Activated CD4-positive, alpha-beta T cell treated with anti-CD3 and anti-CD28 coated beads, Interleukin-10, Interleukin-2, amounts not matched to agents 100 ng/mL and 50 ng/mL, durations not matched to agents 16 hours and 8 hours (primary cell): ENCODE measurements at regions not wholly inside any gene's neighbourhood (a gene's known extent, or its start where the extent isn't known, plus 50 kb on each side); places are given as distances from the start of the nearest gene placed in this dataset.
"Not testable (repeated sequence)": the region's sequence is repeated elsewhere in the genome, so short reads cannot be mapped to it uniquely, and the experiment has no call there.

Experiments used
- DNase-seq: peaks from one replicate; pipeline ENCODE4 v3.0.0-alpha.2; 2020

DNA sequence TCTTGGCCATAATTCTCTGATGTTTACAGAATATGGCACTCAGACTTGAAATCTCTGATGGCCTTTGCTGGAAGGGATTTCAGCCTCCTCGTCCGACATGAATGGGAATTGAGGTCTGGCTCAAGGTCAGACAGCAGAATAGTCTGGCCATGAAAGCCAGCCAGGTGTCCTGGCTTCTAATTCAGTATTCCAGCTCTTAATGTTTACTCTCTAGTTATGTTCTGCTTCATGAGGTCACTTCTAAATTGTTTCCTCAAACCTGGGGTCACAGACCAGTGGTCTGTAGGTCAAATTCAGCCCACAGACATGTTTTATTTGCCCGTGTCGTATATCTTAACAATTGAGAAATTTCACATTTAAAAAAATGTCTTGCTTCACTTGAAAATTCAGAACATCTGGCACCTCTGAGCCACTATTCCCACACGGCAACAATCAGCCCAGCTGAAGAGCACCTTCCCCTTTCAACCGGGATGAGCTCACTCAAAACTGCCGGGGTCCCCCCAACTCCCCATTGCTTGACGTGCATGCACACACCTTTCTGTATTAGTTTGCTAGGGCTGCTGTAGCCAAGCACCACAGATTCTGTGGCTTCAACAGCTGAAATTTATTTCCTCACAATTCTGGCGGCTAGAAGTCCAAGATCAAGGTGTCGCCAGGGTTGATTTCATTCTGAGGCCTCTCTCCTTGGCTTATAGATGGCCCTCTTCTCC is 243.5 kb downstream of the ENC1 start:
- DNase-seq = no peak

DNA sequence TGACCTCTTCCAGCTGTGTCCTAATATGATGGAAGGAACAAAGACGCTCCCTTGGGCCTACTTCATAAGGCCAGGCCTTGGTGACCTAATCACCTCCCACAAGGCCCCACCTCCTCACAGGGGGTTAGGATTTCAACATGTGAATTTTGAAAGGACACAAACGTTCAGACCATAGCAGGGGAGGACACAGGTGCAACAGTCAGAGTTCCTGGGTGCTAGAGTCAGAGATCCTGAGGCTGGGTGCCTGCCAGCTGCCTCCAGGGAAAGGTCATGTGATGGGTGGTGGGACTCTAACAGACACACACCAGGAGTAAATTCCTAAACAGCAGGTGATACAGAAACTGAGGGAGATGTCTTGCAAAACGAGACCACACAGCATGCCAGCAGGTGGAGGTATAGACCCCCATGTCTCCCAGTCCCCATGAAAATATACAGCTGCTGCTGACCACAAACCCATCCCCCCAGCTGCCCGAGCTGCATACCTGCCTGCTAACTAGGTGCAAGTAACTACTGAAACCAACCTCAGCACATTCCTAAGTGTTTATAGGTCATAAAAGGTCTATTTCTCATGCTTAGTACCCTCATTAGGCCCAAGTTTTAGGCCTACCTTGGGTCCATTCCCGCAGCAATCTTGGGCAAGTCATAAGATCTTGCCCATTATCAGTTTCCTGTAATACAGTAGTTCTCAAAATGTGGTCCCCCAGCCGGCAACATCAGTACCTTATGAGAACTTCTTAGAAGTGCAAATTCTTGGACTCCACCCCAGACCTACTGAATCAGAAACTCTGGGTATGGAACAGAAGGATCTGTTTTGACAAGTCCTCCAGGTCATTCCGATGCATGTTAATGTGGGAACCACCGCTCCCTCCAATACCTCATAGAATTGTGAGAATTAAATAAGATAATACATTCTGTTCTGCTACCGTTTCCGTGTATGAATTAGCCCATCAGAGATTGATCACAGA is 245.3 kb downstream of the ENC1 start:
- DNase-seq = no peak

DNA sequence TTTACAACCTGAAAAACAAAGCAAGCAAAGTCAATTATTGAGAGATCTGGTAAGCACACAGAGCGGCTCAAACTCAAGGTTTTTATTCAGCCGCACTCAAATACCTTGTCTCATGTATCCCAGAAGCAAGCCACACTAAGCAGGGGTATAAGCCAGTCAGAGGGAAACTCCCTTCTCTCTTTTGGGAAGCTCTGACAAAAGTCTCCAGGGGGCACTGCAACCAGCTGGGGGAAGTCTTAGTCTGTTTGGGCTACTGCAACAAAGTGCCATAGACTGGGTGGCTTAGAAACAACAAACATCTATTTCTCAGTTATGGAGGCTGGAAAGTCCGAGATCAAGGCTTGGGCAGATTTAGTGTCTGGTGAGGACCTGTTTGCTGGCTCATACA is 246.0 kb downstream of the ENC1 start:
- peak; percentile 2 for DNase-seq

DNA sequence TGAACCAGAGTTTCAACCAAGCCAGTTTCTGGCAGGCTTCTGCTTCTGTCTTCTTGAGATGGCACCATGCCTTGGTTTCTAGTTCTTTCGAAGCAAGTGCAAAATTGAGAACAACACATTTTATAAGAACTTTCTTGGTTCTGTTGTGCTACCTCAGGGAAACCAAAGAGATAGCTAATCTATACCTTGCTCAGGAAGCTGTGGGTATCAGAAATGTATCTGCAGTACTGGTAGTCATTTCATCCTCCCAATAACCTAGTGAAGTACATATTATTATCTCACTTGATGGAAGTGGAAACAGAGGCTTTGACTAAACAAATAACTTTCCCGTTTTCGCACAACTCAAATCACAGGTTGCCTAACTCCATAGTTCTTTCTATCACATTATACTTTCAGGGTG is 246.6 kb downstream of the ENC1 start:
- peak; percentile 35 for DNase-seq

DNA sequence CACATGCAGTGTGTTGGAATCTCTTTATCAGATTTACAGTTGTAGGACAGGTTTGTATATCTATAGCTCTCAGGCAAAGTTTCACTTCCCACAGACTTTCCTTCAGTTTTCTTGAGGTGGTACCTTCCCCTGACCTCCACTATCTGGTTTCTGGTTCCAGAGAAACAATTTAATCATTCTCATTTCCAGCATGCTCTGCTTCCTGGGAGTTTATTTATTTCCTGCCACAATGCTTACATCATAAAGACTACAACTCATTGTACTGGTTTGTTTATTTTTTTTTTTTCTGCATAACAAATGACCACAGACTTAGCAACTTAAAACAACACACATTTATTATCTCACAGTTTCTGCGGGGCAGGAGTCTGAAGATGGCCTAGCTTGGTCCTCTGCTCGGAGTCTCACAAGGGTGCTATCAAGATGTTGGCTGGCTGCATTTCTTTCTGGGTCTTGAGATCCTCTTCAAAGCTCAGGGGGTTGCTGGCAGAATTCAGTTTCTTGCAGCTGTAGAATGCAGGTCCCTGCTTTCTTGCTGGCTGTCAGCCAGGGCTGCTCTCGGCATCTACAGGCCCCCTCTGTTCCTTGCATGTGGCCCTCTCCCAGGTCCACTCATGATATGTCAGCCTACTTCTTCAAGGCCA is 247.7 kb downstream of the ENC1 start:
- DNase-seq = no peak

DNA sequence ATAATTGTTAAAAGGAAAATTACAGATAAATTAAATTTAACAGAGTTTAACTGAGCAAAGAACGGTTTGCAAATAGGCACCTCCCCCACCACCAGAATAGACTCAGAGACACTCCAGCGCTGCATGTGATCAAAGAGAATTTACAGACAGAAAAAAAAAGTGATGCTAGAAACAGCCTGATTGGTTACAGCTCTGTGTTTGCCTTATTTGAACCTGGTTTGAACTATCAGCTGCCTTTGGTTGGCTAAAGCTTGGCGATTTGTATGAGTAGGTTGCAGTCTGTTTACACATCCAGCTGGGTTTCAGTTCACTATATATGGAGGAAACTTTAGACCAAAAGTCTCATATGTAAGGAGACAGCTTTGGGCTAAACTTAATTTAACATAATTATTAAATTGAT is 249.1 kb downstream of the ENC1 start:
- DNase-seq = no peak

DNA sequence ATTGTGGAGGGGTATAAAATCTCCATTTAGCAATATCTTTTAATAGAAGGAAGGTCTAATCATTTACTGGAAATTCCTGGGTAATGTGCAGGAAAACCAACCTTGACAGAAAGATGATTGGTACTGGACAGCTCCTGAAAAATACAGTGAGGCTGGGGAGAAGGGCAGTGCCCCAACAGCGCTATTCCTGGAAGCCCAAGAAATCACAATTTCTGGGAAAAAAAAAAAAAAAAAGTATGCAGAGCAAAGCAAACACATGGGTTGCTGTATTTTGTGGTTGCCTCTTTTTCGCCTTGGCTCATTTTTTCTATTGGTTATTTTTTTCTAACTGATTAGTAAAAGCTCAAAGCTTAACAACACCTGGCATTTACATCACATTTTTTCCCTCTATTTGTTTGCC is 249.7 kb downstream of the ENC1 start:
- DNase-seq = no peak

DNA sequence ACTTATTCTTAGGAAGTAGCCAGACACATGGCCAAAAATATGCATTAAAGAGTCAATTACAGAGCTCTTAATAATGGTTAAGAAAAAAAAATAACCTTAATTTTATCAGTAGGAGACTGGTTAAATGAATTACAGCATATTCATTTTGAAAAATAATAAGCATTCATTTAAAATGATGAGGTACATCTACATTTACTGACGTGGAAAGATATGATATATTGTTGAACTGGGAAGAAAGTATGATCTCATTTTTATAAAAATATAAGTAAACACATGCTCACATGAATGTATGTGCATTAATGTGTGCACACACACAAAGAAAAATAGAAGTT is 250.3 kb downstream of the ENC1 start:
- no peak for DNase-seq

DNA sequence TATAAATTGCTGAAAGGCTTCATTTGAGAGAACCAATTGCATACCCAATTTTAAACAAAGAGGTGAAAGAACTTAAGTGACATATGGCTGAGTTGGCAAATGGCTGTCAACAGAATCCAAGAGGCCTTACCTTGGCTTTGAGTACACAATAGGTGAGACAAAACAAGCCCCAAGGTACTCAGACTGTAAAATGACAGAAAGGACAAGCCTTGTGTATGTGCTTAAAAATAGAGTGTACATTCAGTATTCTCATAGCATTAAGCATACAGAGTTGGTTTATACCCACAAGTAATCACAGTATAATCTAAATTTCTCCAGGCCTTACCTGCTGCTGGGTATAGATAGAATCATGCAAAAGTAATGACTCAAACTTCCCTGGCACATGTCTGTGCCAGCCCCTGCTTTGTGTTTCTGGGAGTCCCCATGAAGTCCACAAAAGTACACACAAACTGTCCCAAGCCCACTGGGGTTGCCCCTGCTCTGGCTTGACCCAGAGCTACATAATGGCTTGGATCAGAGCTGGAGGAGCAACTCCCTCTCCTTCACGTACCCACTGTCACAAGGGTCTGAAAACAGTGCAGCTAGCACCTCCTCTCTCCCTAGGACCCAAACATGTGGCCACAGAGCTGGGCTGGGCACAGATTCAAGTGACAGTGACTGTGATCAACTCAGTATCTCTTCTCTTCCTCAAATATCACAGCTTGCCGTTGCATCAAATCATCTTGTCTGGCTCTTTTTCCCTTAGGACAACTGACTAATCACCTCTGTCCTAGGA is 250.8 kb downstream of the ENC1 start:
- no peak for DNase-seq

DNA sequence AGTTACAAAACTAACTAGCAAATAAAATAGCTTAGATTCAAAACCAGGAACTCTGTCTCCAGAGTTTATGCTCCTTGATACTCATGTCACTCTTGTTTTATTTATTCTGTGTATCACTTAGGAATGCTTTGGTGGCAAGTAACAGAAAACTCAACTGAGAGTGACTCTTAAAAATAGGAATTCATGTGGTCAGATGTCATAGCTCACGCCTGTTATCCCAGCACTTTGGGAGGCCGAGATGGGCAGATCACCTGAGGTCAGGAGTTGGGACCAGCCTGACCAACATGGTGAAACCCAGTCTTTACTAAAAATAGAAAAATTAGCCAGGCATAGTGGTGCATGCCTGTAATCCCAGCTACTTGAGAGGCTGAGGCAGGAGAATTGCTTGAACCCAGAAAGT is 252.1 kb downstream of the ENC1 start:
- DNase-seq = not testable (repeated sequence)

DNA sequence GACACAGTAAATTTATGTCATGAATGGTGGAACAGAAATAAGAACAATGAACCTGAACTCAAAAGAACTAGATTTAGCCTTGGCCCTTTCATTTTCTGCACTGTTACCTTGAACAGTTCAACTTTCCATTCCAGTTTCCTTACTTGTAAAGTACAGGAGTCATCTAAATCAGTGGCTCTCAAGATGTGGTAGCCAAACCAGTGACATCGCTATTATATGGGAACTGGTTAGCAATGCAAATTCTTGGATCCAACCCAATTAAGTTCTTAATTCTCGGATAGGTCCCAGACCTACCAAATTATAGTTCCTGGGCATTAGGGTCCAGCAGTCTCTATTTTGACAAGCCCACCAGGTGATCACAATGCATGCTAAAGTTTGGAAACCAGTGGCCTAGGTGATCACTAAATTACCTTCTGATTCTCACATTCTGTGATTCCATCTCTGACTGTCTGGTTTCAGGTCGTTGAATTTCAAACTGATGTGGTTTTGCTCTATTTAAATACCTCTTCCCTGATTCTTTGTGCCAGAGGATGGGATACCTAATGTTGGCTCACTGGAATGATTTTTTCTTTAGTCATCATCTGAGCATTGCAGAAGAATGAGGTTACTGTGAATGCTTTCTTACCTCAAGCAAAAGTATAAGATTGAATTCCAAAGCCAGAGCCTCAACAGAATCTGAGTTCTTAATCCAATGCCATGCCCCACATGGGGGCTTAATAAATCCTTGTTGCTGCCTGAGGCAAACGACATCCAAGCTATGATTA is 253.8 kb downstream of the ENC1 start:
- DNase-seq = no peak

DNA sequence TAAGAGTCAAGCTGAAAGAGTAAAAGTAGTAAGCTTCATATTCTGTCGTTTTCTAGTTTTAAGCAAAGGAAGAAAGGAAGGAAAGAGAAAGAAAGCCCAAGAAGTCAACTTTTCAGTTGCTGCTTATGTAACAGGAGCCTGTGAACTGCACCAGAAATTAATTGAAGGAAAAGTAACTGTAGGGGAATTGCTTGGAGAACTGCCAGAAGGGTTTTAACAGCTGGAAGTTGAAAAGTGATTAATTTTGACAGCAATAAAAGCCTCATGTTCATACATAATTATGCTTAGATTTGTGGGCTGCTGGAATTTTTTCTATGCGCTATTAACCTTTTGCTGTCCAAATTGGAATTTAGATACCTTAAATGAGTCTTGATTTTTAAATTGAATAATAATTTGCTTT is 255.7 kb downstream of the ENC1 start:
- DNase-seq = no peak

DNA sequence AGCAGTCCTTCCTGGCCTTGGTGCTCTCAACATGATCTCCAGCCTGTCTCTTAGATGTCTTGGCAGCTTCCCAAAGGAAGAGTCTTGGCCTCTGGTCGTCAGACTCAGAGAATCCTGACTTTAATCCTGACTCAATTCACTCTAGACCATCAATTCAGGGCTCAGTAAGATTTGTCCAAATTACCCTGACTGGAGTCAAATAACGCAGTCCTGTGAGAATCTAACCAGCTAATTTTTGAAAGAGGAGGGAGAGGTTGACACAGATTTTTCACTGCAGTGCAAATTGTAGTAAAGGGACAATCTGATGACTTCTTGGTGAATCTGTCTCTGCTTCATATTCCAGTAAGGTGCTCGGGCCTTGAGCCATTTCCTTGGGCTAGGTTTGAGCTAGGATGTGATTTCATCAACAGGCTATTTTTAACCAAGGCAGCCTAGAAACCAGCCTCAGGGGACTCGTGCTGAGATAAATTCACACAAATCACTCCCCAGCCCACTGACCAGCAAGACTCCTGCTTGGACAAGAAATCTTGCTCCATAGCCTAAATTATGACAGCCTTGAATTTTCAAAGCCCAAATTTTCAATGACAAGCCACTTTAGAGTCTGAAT is 257.4 kb downstream of the ENC1 start:
- no peak for DNase-seq

DNA sequence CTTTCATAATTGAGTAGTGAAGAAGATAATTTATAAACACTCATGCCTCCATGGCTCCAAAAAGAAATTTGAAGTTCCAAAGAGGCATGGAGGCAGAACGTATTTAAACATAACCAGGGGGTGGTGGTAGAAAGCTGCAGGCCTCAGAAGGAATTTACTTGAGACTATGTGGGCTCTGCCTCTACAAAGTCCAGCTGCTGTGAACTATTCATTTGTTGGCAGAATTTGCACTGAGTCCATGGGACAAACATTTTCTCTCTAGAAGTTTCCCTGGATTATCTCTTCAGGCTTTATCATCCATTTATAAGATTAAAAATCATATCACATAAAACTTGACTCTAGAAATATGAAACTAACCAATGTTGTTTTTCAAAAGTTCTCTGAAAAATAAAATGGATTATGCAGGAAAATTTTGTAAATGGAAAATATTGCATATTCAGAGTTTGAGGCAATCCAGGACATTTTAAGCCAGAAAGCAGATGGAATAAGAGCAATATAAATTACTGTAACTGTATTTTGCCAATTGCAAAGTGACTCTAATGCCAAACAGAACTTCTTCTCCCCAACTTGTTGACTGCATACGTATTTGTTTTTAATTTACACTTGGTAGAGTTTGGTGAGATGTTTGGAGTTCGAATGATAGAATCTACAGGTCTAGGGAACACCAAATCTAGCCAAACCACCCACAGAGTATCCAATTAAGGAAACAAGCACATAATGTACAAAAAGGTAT is 258.2 kb downstream of the ENC1 start:
- no peak for DNase-seq

DNA sequence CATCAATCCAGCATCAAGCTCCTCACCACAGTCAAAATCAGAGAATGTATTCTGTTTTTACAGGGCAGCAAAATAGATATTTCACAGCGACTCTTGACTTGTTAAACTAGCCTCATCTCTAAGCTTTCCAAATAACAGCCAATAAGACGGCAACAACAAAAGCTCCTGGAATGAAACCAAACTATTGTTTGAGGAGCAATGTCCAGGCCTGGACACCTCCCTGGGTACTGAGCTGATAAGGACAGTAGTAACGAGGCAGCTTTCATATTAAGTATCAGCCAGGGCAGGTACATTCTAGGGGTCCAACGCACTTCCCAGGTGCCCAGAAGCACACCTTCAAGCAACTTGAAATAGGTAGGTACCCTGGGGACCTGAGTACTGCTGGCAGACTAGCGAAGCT is 260.3 kb downstream of the ENC1 start:
- no peak for DNase-seq

DNA sequence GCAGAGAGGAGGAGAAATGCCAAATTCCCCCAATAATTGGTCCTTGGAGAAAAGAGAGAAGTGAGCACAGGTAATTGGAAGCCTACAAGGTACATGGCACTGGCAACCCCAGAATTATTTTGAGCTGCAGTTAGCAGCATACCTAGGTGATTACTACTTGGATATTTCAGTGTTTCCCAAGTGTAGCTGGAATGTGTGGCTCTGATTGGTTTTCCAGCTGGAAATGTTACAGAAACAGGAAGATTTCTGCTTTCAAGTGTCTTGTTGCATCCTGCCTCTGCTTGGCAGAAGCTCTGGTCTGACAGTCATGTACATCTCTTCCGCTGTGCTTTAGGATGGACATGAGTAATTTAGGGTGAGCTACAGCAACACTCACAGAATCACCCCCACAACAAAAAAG is 262.1 kb downstream of the ENC1 start:
- DNase-seq = no peak

DNA sequence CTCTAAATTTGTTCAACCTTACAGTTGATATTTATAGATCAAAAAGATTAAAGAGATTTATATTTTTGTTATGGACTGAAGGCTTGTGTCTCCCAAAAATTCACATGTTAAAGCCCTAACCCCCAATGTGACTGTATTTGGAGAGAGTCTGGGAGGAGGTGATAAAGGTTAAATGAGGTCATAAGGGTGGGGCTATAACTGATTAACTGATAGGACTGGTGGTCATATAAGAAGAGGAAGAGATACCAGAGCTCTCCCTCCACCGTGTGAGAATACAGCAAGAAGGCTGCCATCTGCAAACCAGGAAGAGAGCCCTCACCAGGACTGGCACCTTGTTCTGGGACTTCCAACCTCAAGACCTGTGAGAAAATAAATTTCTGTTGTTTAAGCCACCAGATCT is 264.3 kb downstream of the ENC1 start:
- DNase-seq = no peak

DNA sequence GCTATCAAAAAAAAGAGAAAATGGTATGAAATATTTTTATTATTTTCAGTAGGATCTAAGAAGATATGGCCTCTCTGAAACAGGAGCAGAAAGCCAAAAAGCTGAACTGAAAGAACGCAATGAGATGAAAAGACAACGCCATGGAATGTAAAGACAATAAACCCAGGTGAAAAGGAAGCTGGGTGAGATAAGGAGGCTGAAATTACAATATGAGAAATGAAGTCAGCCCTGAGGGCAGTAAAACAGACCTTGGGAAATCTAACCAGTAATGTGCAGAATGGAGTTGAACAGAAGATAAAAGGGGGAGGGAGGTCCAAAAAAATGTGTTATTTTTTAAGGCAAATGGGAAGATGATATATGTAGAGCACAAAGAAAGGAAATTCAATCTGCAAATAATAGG is 265.3 kb downstream of the ENC1 start:
- no peak for DNase-seq

DNA sequence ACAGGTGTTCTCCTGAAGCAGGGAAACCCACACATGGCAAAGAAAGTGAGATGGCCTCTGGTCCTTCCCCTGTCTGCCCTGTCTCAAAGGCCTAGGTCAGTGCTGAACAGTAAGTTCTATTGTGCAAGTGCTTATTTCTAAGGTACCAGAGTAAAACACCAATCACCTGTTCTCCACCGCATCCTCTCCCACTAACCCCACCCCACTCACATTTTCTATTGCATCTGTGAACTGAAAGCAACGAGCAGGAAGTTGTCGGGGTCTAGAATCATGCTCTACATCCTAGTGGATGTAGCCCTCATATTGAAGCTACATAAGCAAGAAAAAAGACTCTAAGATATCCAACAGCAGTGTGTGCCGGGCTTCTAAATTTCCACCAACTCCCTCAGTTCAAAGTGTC is 265.9 kb downstream of the ENC1 start:
- no peak for DNase-seq

DNA sequence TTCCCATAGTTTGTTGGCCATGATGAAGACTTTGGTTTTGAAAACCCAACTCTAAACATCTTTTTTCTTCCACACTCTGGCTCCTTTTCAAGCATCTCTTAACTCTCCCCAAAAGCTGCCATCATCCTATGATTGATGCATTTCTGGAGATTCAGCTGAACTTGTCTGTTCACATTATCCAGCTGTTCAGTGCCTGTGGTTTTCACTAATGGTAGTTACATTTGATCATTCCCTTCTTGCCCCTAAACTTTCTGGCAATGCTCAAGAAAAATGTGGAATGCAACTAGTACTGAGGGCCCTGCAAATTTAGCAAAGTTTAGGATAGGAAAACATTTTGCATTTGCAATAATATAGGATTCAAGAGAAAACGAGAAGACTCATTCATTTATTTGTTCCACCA is 267.5 kb downstream of the ENC1 start:
- no peak for DNase-seq

DNA sequence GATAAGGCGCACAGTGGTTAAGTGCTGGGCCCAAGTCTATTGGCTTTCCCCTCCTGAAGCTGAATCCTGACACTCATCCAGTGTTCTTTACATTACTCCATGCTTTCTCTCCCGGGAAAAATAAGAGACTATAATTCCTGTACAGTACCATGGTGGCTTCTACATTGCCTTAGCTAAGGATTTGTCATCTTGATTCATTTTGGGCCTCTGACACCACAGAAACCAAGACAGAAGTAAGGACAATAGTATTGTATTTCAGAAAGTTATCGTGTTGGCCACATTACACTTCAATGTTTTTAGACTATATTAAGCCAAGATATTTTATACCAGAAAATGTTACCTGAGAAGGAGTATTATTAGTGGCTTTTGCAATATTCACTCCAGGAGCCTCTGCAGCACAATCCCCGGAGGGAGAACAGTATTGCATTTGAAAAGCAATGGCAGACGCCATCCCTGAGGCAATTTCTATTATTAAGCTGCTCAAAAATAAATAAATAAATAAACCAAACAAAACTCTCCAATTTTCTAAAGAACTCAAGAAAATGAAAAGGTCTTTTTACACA is 267.9 kb downstream of the ENC1 start:
- DNase-seq = no peak
